ENCODE measurements at regions not wholly inside any gene's neighbourhood (a gene's known extent, or its start where the extent isn't known, plus 50 kb on each side); places are given as distances from the start of the nearest gene placed in this dataset.

GRCh38 chr6:134437376-134437775 lies 119.5 kb upstream of the SGK1 start:
- TF ChIP-seq CTCF (conservative IDR thresholded peaks at IDR 0.05) (no peak), ZFX (IDR thresholded peaks at IDR 0.05) (no peak)
